Dermis microvascular lymphatic vessel endothelial cell (primary cell): ENCODE measurements at regions not wholly inside any gene's neighbourhood (a gene's known extent, or its start where the extent isn't known, plus 50 kb on each side); places are given as distances from the start of the nearest gene placed in this dataset.

Source experiments
- DNase-seq, 2 donors: peaks; one replicate each; pipeline versions ENCODE4 v3.0.0 to v3.0.0-alpha.2; 2010; ENCODE audit warnings: low read depth in 2 of 2

DNA sequence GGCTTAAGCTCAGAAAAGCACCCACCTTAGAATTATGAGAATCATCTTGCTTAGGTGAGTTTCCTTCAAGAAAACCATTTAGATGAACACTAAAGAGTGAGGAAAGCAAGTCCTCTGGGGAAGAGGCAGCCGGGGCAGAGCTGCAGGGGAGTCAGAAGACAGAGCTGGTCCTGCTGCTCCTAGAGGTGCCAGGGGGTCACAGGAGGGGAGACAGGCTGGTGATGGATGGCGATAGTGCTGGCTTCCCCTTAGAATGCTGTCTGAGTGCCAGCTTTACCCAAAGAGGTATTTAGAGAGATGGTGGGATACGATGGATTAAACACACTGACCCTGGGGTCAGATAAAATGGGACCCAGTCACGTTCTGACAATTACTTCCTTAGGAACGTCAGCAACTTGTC lies 269.4 kb downstream of the TDRD15 start:
- DNase-seq = no peak

- DNase-seq = no peak
These were observed 271.6 kb downstream of the TDRD15 start for GRCh38 chr2:21395366-21395765.

- no peak for DNase-seq
These were observed 272.5 kb downstream of the TDRD15 start for GRCh38 chr2:21396252-21396651.

- no peak for DNase-seq
These were observed 277.4 kb downstream of the TDRD15 start for GRCh38 chr2:21401022-21401698.

GRCh38 chr2:21404137-21404536 lies 280.4 kb downstream of the TDRD15 start:
- DNase-seq = no peak

DNA sequence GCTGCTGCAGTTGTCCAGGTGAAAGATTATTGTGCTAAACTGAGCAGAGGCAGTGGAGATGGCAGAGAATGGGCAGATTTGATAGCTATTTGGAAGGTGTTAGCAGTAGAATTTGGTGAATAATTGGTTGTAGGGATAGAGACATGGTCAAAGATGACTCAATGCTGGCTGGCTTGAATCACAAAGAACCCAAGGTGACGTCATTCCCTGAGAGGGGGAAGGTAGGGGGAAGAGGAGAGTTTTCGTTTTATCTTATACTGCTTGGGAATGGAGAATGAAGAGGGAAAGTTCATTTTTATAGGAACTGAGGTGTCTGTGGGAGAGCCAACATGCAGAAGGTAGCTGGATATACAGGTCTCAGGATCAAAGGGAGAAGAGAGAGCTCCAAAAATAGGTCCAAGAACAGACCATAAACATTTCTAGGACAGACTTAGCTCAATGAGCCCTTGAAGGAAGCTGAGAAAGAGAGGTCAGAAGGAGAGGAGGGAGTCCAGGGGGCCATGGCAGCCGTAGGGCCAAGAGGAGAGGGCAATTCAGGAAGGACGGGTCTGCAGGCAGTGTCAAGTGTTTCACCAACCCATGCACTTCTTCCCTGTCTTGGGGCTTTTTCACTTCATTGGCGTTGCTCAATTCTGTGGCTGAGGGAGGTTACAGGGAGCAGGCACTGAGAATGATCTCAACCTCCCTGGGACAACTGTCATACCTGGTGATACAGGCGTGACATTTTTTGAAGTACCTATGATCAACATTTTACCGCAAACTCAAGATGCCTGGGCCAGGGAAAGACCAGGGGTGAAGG lies 281.3 kb downstream of the TDRD15 start:
- no peak for DNase-seq

GRCh38 chr2:21406386-21406785 lies 282.6 kb downstream of the TDRD15 start:
- DNase-seq = no peak

GRCh38 chr2:21406911-21407310 lies 283.1 kb downstream of the TDRD15 start:
- no peak for DNase-seq

- DNase-seq = no peak
These were observed 284.1 kb downstream of the TDRD15 start for GRCh38 chr2:21407851-21408250.

GRCh38 chr2:21411741-21412140 lies 288.0 kb downstream of the TDRD15 start:
- no peak for DNase-seq

- DNase-seq = no peak
These were observed 289.2 kb downstream of the TDRD15 start for GRCh38 chr2:21412944-21413443.

- DNase-seq = no peak
These were observed 291.5 kb downstream of the TDRD15 start for GRCh38 chr2:21415234-21415633.

- no peak for DNase-seq
These were observed 292.5 kb downstream of the TDRD15 start for GRCh38 chr2:21416226-21416625.

DNA sequence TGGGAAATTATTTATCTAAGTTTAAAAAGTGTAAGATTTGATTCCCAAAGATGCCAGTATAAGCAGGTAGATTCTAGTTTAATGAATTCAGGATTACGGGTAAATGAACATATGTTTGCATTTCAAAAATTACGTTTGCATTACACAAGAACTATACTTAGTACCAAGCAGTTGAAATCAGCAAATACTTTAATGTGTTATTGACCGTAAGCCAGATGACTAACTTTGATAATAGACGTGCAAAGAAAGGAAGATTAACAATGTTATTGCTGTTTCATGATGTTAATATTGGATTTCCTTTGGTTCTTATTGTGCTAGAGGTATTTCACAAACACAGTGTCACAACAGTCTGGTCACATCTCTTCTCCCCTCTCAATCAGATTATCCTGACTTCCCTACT lies 294.7 kb downstream of the TDRD15 start:
- DNase-seq = no peak

DNA sequence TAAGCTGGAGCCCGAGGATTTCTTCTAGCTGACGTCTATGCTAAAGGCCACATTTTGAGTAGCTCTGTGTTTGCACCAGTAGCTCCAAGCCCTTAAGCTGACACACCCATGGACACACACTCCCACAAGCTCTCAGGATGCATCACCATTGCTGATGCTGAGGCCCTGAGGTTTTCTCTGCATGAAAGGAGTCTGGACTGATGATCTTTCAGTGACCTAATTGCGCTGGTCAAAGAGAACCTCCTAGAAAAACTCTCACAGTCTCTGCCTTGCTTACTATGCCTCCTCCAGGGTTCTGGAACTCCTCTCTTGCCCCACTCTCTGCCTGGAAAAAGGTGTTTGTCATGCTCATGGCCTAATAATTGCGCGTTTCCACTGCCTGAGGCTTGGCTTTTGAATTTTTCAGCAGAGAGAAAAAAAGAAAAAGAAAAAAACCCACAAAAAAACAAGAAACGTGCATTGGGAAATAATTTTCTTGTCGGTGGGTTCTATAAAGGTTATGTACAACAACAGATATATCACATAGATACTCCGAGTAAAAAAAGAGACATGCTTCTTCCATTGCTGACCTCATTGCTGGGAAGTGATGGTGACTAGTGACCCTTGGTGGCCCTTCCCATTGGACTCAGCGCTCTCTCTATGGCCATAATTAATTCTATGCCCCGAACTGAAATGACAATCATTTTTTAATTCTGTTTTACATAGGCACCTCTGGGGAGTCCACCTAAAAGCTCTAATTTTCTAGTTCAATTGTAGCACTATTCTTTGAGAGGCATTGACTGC lies 297.0 kb downstream of the TDRD15 start:
- no peak for DNase-seq

DNA sequence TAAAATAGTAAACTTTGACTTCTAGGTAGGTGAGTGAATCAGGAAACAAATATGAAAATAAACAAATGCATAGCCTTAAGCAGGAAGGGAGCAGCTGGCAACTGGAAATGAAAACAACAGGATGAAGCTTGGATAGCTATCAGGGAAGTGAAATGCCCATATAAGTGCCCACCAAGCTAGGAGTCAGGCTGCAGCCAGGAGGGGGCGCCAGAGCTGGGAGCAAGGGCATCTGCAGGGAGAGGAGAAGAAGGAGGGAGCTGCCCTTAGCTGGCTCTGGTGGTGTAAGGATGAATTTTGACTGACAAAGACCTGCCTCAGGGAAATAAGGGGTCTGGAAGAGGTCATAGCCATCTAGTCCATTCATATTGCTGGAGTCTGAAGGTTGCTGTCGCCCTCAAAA lies 298.3 kb downstream of the TDRD15 start:
- DNase-seq = no peak

GRCh38 chr2:21422724-21423522 lies 299.2 kb downstream of the TDRD15 start:
- no peak for DNase-seq

DNA sequence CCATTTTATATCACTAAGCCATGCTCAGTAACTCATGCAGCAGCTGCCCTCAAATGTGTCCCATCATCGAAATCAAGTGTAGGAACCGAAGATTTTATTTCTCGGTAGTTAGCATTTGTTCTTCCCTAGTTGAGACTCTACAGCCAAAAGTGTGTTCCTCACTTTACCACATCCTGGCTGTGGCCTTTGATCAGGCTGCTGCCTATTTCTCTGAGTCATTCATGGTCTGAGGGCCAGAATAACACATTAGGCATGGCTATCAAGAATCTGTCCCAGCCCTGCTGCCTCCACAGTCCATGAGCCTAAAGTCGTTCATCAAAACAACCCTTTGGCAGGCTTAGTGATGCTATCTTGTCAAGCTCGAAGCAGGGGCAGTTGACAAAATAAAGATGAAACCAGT lies 300.1 kb downstream of the TDRD15 start:
- DNase-seq = no peak

- DNase-seq = no peak
These were observed 300.6 kb downstream of the TDRD15 start for GRCh38 chr2:21424375-21424774.

- DNase-seq = no peak
These were observed 303.8 kb downstream of the TDRD15 start for GRCh38 chr2:21427606-21428005.

DNA sequence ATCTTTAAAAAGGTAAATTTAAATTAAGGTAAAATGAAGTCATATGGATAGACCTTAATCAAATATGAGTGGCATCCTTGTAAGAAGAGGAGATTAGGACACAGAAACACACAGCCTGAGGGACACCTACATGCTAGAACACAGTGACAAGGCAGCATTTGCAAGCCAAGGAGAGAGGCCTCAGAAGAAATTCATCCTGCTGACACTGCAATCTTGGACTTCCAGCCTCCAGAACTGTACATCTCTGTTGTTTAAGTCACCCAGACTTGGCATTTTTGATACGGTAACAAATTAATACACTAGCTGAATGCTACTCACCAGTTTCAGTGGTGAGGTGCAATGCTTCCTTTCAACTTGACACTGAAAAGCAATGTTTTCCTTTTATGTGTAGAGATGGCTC lies 305.0 kb downstream of the TDRD15 start:
- no peak for DNase-seq
